ENCODE measurements at regions not wholly inside any gene's neighbourhood (a gene's known extent, or its start where the extent isn't known, plus 50 kb on each side); places are given as distances from the start of the nearest gene placed in this dataset.

- TF ChIP-seq CTCF (conservative IDR thresholded peaks at IDR 0.05; ENCODE audit: low read depth in 2 of 2) = no peak
- no peak for TF ChIP-seq STAT1 (IDR thresholded peaks at IDR 0.05; ENCODE audit: unreplicated experiment)
- TF ChIP-seq ZNF114 (CRISPR knock-in tag; IDR thresholded peaks at IDR 0.05) = no peak
Measured at GRCh38 chr7:13832346-13832745, 157.1 kb downstream of the ETV1 start (continued).

GRCh38 chr7:13834328-13834761 is 155.1 kb downstream of the ETV1 start:
- Mint-ChIP-seq H3K27me3 (ENCODE audit: insufficient read depth, low read depth, poor library complexity) (peaks cover 2% of the 10 kb centered on the region), H3K9me3 (no peaks in the 10 kb centered on the region), H3K4me3 (no peak overlapping the region), H3K36me3 (ENCODE audit: low read depth) (no peaks in the 10 kb centered on the region), H3K27ac (0 out of 2 replicates have a peak overlapping the region, but pooled peaks have one; percentile 5), H3K4me1 (peaks cover 35% of the 10 kb centered on the region)
- Histone ChIP-seq H3K36me3 (ENCODE audit: insufficient read depth) (no peaks in the 10 kb centered on the region), H4K20me1 (replicated peaks; ENCODE audit: insufficient read depth) (no peaks in the 10 kb centered on the region), H2AFZ (no peak overlapping the region), H3K27ac (ENCODE audit: low read depth) (peak overlapping the region; percentile 34), H3K4me2 (no peak overlapping the region), H3K4me3 (no peak overlapping the region), H3K9me2 (ENCODE audit: insufficient read depth) (no peaks in the 10 kb centered on the region), H3K27me3 (ENCODE audit: insufficient read depth) (no peaks in the 10 kb centered on the region), H3F3A (replicated peaks; ENCODE audit: low read depth) (no peaks in the 10 kb centered on the region), H3K4me1 (ENCODE audit: insufficient read depth) (peaks cover 18% of the 10 kb centered on the region), H3K79me2 (replicated peaks; ENCODE audit: insufficient read depth) (no peaks in the 10 kb centered on the region)
- peak; percentile 56 for DNase-seq (ENCODE audit: low spot score)
- peak; percentile 57 for ATAC-seq
- TF ChIP-seq REST (IDR thresholded peaks at IDR 0.05; ENCODE audit: unreplicated experiment) (no peak), JUNB (IDR thresholded peaks at IDR 0.05; ENCODE audit: unreplicated experiment) (no peak), ZNF114 (CRISPR knock-in tag; IDR thresholded peaks at IDR 0.05) (no peak), ZNF331 (CRISPR knock-in tag; IDR thresholded peaks at IDR 0.05; ENCODE audit: low read depth) (no peak), ETS1 (IDR thresholded peaks at IDR 0.05) (no peak), EZH2phosphoT487 (IDR thresholded peaks at IDR 0.05; ENCODE audit: unreplicated experiment) (no peak), STAT1 (IDR thresholded peaks at IDR 0.05; ENCODE audit: unreplicated experiment) (no peak), NANOG (IDR thresholded peaks at IDR 0.05; ENCODE audit: borderline replicate concordance) (no peak), CREB1 (CRISPR knock-in tag; IDR thresholded peaks at IDR 0.05; ENCODE audit: low read depth) (no peak), POLR2AphosphoS5 (IDR thresholded peaks at IDR 0.05; ENCODE audit: low read depth) (no peak)

All from GM23338 (cell line).